ENCODE measurements at regions not wholly inside any gene's neighbourhood (a gene's known extent, or its start where the extent isn't known, plus 50 kb on each side); places are given as distances from the start of the nearest gene placed in this dataset.

DNA sequence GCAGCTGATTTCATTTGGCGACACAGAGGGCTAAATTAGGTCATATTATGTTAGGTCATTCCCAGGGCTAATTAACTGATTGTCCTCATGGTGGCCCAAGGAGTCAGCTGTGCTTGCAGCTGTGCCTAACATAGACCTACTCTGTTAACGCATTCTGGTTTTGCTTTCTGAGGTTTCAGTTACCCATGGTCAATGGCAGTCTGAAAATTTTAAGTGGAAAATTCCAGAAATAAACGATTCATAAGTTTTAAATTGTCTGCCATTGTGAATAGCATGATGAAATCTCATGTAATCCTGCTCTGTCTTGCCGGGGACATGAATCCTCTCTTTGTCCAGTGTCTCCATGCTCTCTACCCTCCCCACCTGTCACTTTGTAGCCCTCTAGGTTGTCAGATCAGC is 168.7 kb downstream of the KCNS3 start:
- H3K4ac ChIP-seq (ENCODE audit: low read depth, low read length) = no peak overlapping the region
- no peak overlapping the region for H3K56ac ChIP-seq (ENCODE audit: insufficient read length, low read depth, low read length)
- H3K4me1 ChIP-seq (ENCODE audit: insufficient read depth, low read length) = no peaks in the 10 kb centered on the region
- H4K20me1 ChIP-seq (ENCODE audit: control insufficient read depth, insufficient read depth, insufficient read length) = no peaks in the 10 kb centered on the region
- H2AFZ ChIP-seq (ENCODE audit: low read length) = no peak overlapping the region
- no peak for TF ChIP-seq CTCF (conservative IDR thresholded peaks at IDR 0.05)
- no peaks in the 10 kb centered on the region for H3K27me3 Mint-ChIP-seq (ENCODE audit: low read depth)
- H3K4me1 Mint-ChIP-seq = no peaks in the 10 kb centered on the region
- H3K79me2 ChIP-seq (ENCODE audit: insufficient read depth, low read length) = no peaks in the 10 kb centered on the region
- no peak overlapping the region for H4K8ac ChIP-seq (replicated peaks; ENCODE audit: insufficient read length, low read depth, low read length)
- no peak overlapping the region for H3K23ac ChIP-seq (ENCODE audit: insufficient read length, low read depth, low read length)
- H3K9ac ChIP-seq (ENCODE audit: extremely low read depth, insufficient read length, low read length) = no peak overlapping the region
- no peak overlapping the region for H4K91ac ChIP-seq (ENCODE audit: insufficient read length, low read depth, low read length)
- no peak overlapping the region for H2BK12ac ChIP-seq (ENCODE audit: insufficient read length, low read depth, low read length)
- no peaks in the 10 kb centered on the region for H3K79me1 ChIP-seq (ENCODE audit: insufficient read depth, low read depth, low read length, poor library complexity, severe bottlenecking)
- H3T11ph ChIP-seq (ENCODE audit: low read length) = no peak overlapping the region
- H3K27ac Mint-ChIP-seq = no peak overlapping the region
- no peak overlapping the region for H2BK15ac ChIP-seq (ENCODE audit: low read depth, low read length)
- no peak overlapping the region for H3K27ac ChIP-seq (ENCODE audit: insufficient read length, low read depth, low read length)
- H2BK20ac ChIP-seq (ENCODE audit: low read depth, low read length, poor library complexity, severe bottlenecking) = no peak overlapping the region
- no peak overlapping the region for H3K18ac ChIP-seq (ENCODE audit: insufficient read length, low read depth, low read length)
- DNase-seq = no peak
- no peak overlapping the region for H2BK5ac ChIP-seq (ENCODE audit: insufficient read length, low read length)
- no peak overlapping the region for H3K14ac ChIP-seq (ENCODE audit: insufficient read depth, low read length)
- no peak overlapping the region for H3K4me2 ChIP-seq (ENCODE audit: insufficient read depth, insufficient read length, low read length)
- H2AK5ac ChIP-seq (ENCODE audit: insufficient read length, low read length) = no peak overlapping the region
- no peak overlapping the region for H4K5ac ChIP-seq (ENCODE audit: insufficient read length, low read depth, low read length)
- no peaks in the 10 kb centered on the region for H3K27me3 ChIP-seq (ENCODE audit: insufficient read depth, low read length)
- no CpG with 5 or more reads among the region's 4 CpGs for WGBS (ENCODE audit: extremely low coverage, insufficient read length, low lambda C conversion rate)
- H3K4me3 Mint-ChIP-seq = no peak overlapping the region
- H3K9me3 ChIP-seq (ENCODE audit: control insufficient read depth, low read depth, low read length) = no peaks in the 10 kb centered on the region
- no peak overlapping the region for H2BK120ac ChIP-seq (ENCODE audit: low read depth, low read length, poor library complexity, severe bottlenecking)
- peaks cover 0 to 4% (median 2%) of the 10 kb centered on the region in 3 experiments; a peak in 1 of 7 replicates for H3K36me3 Mint-ChIP-seq (ENCODE audit: insufficient read depth in 1 of 3, low read depth in 3 of 3)
- H3K23me2 ChIP-seq (ENCODE audit: insufficient read length, low read depth, low read length, poor library complexity, severe bottlenecking) = no peaks in the 10 kb centered on the region
- peaks cover 10 to 17% of the 10 kb centered on the region in 2 experiments; a peak in 4 of 5 replicates for H3K9me3 Mint-ChIP-seq
